Neural cell (in vitro differentiated cells): ENCODE measurements at regions not wholly inside any gene's neighbourhood (a gene's known extent, or its start where the extent isn't known, plus 50 kb on each side); places are given as distances from the start of the nearest gene placed in this dataset.

ENCODE experiments used
- H2AFZ ChIP-seq: fragments of 200-600, 300-800 bp; sonication (generic), shearing (Covaris generic); 2 replicates; pipeline ENCODE4 v1.6.0; 2014; ENCODE audit warnings: low read depth, mild to moderate bottlenecking, antibody characterized with exemption, low read length, moderate library complexity
- H3F3A ChIP-seq: fragments of 200-600 bp; shearing (Covaris generic); 2 replicates; pipeline ENCODE4 v1.6.1; 2016; ENCODE audit warnings: mild to moderate bottlenecking, moderate library complexity, mixed read lengths, antibody characterized with exemption, low read length; ENCODE audit not compliant: insufficient read depth, poor library complexity, severe bottlenecking
- H3K27ac ChIP-seq: fragments of 200-600, 300-800 bp; sonication (generic), shearing (Covaris generic); 2 replicates; pipeline ENCODE4 v1.5.1; 2014; ENCODE audit warnings: mild to moderate bottlenecking, low read length, moderate library complexity
- H3K27me3 ChIP-seq: fragments of 300-800, 200-600 bp; sonication (generic), shearing (Covaris generic); 2 replicates; pipeline ENCODE4 v1.6.0; 2014; ENCODE audit warnings: mild to moderate bottlenecking, low read depth, low read length, moderate library complexity; ENCODE audit not compliant: insufficient read depth
- H3K36me3 ChIP-seq: fragments of 300-800, 200-600 bp; sonication (generic), shearing (Covaris generic); 2 replicates; pipeline ENCODE4 v1.5.1; 2014; ENCODE audit warnings: mild to moderate bottlenecking, antibody characterized with exemption, low read length, moderate library complexity; ENCODE audit not compliant: insufficient read depth
- H3K4me2 ChIP-seq: fragments of 300-800, 200-600 bp; sonication (generic), shearing (Covaris generic); 2 replicates; pipeline ENCODE4 v1.6.0; 2014; ENCODE audit warnings: mild to moderate bottlenecking, low read length
- H3K4me3 ChIP-seq: fragments of 300-800, 200-600 bp; sonication (generic), shearing (Covaris generic); 2 replicates; pipeline ENCODE4 v1.5.1; 2014; ENCODE audit warnings: mild to moderate bottlenecking, low read length, moderate library complexity
- H3K79me2 ChIP-seq: fragments of 200-600 bp; shearing (Covaris generic); replicated peaks from 2 replicates; pipeline ENCODE4 v1.6.0; 2014; ENCODE audit warnings: mild to moderate bottlenecking, low read length, moderate library complexity; ENCODE audit not compliant: insufficient read depth
- H3K9ac ChIP-seq: fragments of 300-800, 200-600 bp; sonication (generic), shearing (Covaris generic); 2 replicates; pipeline ENCODE4 v1.6.1; 2016; ENCODE audit warnings: mild to moderate bottlenecking, low read length, mixed read lengths
- H3K9me2 ChIP-seq: fragments of 200-600 bp; shearing (Covaris generic); 2 replicates; pipeline ENCODE4 v1.6.1; 2016; ENCODE audit warnings: mild to moderate bottlenecking, low read length, mixed read lengths; ENCODE audit not compliant: insufficient read depth
- H3K9me3 ChIP-seq: fragments of 200-600, 300-800 bp; sonication (generic), shearing (Covaris generic); 2 replicates; pipeline ENCODE4 v1.6.1; 2016; ENCODE audit warnings: mild to moderate bottlenecking, mixed run types, low read length, moderate library complexity, mixed read lengths
- H4K20me1 ChIP-seq: fragments of 200-600 bp; shearing (Covaris generic); 2 replicates; pipeline ENCODE4 v1.6.1; 2016; ENCODE audit warnings: mild to moderate bottlenecking, mixed run types; ENCODE audit not compliant: insufficient read depth
- EP300 ChIP-seq: fragments of 450-650 bp; conservative IDR thresholded peaks from 2 replicates; pipeline ENCODE4 v1.6.1; 2014; ENCODE audit warnings: antibody characterized with exemption, mild to moderate bottlenecking, moderate library complexity; ENCODE audit not compliant: poor library complexity, severe bottlenecking
- EZH2 ChIP-seq: fragments of 200-600, 300-800 bp; shearing (Covaris generic), sonication (generic); IDR thresholded peaks from 2 replicates; pipeline ENCODE4 v1.6.1; 2014; ENCODE audit warnings: antibody characterized with exemption, low read length, borderline replicate concordance, mild to moderate bottlenecking; ENCODE audit not compliant: insufficient read depth, poor library complexity, severe bottlenecking
- MXI1 ChIP-seq: fragments of 450-650 bp; conservative IDR thresholded peaks from 2 replicates; pipeline ENCODE4 v1.6.1; 2014; ENCODE audit warnings: antibody characterized with exemption, mild to moderate bottlenecking; ENCODE audit not compliant: poor library complexity, severe bottlenecking
- POLR2AphosphoS5 ChIP-seq: IDR thresholded peaks from 2 replicates; pipeline ENCODE4 v1.6.1; 2012
- RAD21 ChIP-seq: fragments of 450-650 bp; conservative IDR thresholded peaks from 2 replicates; pipeline ENCODE4 v1.6.1; 2014; ENCODE audit warnings: antibody characterized with exemption, mild to moderate bottlenecking, moderate library complexity
- SMC3 ChIP-seq: fragments of 450-650 bp; conservative IDR thresholded peaks from 2 replicates; pipeline ENCODE4 v1.6.1; 2014; ENCODE audit warnings: antibody characterized with exemption, mild to moderate bottlenecking, moderate library complexity; ENCODE audit not compliant: poor library complexity
- TAF1 ChIP-seq: IDR thresholded peaks from 2 replicates; pipeline ENCODE4 v1.6.1; 2012; ENCODE audit warnings: low read depth
- TF ChIP-seq, protein P1 (sequence below): IDR thresholded peaks from 2 replicates; pipeline ENCODE4 v1.6.1; 2012; ENCODE audit warnings: borderline replicate concordance
- TF ChIP-seq, protein P2 (sequence below): fragments of 450-650 bp; IDR thresholded peaks from 2 replicates; pipeline ENCODE4 v1.5.1; 2014; ENCODE audit warnings: antibody characterized with exemption, mild to moderate bottlenecking, moderate library complexity; ENCODE audit not compliant: poor library complexity, severe bottlenecking

DNA sequence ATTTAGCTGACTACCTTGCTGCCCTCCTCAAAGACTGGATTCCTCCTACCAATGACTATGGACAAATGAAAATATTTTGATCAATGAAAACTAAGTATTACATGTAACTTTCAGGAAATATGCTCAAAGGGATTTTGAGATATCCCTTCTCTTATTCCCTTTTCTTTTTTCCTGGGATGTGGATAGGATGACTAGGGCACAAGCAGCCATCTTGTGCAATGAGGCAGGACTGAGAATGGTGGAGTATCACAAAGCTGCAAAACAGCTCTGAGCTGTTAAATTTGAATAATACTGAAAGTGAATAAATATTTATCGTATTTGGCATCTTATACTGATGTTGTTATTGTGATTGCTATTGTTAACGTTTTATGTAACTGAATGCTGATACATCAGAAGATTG lies 333.1 kb upstream of the NUDT12 start:
- Histone ChIP-seq H3F3A (no peaks in the 10 kb centered on the region), H2AFZ (no peak overlapping the region), H3K4me2 (no peak overlapping the region), H3K27me3 (no peaks in the 10 kb centered on the region), H3K9ac (no peak overlapping the region), H3K4me3 (no peak overlapping the region), H3K9me3 (no peaks in the 10 kb centered on the region), H4K20me1 (no peaks in the 10 kb centered on the region), H3K27ac (no peak overlapping the region), H3K36me3 (no peaks in the 10 kb centered on the region), H3K9me2 (no peaks in the 10 kb centered on the region), H3K79me2 (no peaks in the 10 kb centered on the region)
- no peak for TF ChIP-seq EP300
- no peak for TF ChIP-seq MXI1
- no peak for TF ChIP-seq POLR2AphosphoS5
- no peak for TF ChIP-seq EZH2
- TF ChIP-seq, protein P1, sequence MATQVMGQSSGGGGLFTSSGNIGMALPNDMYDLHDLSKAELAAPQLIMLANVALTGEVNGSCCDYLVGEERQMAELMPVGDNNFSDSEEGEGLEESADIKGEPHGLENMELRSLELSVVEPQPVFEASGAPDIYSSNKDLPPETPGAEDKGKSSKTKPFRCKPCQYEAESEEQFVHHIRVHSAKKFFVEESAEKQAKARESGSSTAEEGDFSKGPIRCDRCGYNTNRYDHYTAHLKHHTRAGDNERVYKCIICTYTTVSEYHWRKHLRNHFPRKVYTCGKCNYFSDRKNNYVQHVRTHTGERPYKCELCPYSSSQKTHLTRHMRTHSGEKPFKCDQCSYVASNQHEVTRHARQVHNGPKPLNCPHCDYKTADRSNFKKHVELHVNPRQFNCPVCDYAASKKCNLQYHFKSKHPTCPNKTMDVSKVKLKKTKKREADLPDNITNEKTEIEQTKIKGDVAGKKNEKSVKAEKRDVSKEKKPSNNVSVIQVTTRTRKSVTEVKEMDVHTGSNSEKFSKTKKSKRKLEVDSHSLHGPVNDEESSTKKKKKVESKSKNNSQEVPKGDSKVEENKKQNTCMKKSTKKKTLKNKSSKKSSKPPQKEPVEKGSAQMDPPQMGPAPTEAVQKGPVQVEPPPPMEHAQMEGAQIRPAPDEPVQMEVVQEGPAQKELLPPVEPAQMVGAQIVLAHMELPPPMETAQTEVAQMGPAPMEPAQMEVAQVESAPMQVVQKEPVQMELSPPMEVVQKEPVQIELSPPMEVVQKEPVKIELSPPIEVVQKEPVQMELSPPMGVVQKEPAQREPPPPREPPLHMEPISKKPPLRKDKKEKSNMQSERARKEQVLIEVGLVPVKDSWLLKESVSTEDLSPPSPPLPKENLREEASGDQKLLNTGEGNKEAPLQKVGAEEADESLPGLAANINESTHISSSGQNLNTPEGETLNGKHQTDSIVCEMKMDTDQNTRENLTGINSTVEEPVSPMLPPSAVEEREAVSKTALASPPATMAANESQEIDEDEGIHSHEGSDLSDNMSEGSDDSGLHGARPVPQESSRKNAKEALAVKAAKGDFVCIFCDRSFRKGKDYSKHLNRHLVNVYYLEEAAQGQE: no peak

DNA sequence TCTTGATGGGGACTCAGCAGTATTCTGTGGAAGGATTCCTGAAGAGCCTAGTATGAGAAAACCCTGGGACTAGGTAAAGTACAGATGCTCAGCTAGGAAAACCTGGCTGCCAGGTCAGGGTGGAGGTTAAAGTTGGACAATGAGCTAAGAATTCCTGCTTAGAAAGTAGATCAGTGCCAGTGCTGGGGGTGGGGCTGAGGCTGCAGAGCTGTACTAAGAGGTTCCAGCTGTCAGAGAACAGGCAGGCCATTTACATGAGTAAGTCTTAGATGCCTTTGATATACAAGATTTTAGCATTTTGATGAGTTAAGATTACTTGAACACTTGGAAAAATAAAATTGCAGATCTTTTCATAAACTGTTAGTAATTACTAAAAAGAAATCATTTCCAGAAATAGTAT lies 332.3 kb upstream of the NUDT12 start:
- H3K27me3 ChIP-seq: no peaks in the 10 kb centered on the region
- H4K20me1 ChIP-seq: no peaks in the 10 kb centered on the region
- no peaks in the 10 kb centered on the region for H3K9me2 ChIP-seq
- H3K4me3 ChIP-seq: no peak overlapping the region
- no peaks in the 10 kb centered on the region for H3K36me3 ChIP-seq
- no peak overlapping the region for H3K27ac ChIP-seq
- no peak overlapping the region for H2AFZ ChIP-seq
- no peak overlapping the region for H3K4me2 ChIP-seq
- no peaks in the 10 kb centered on the region for H3K79me2 ChIP-seq
- H3K9me3 ChIP-seq: no peaks in the 10 kb centered on the region
- TF ChIP-seq, protein P2, sequence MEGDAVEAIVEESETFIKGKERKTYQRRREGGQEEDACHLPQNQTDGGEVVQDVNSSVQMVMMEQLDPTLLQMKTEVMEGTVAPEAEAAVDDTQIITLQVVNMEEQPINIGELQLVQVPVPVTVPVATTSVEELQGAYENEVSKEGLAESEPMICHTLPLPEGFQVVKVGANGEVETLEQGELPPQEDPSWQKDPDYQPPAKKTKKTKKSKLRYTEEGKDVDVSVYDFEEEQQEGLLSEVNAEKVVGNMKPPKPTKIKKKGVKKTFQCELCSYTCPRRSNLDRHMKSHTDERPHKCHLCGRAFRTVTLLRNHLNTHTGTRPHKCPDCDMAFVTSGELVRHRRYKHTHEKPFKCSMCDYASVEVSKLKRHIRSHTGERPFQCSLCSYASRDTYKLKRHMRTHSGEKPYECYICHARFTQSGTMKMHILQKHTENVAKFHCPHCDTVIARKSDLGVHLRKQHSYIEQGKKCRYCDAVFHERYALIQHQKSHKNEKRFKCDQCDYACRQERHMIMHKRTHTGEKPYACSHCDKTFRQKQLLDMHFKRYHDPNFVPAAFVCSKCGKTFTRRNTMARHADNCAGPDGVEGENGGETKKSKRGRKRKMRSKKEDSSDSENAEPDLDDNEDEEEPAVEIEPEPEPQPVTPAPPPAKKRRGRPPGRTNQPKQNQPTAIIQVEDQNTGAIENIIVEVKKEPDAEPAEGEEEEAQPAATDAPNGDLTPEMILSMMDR: no peak
- TF ChIP-seq RAD21 (no peak), SMC3 (no peak), TAF1 (no peak), POLR2AphosphoS5 (no peak), EZH2 (no peak), MXI1 (no peak), EP300 (no peak)
- TF ChIP-seq, protein P1: no peak
- H3F3A ChIP-seq: no peaks in the 10 kb centered on the region
- H3K9ac ChIP-seq: no peak overlapping the region
